ENCODE measurements at regions not wholly inside any gene's neighbourhood (a gene's known extent, or its start where the extent isn't known, plus 50 kb on each side); places are given as distances from the start of the nearest gene placed in this dataset.

- DNase-seq, result no peak
These were observed 401.5 kb upstream of the GOLIM4 start for GRCh38 chr3:168497183-168497582.

- DNase-seq, result no peak
These were observed 400.2 kb upstream of the GOLIM4 start for GRCh38 chr3:168495932-168496331.

- no peak for DNase-seq
These were observed 399.5 kb upstream of the GOLIM4 start for GRCh38 chr3:168495270-168495669.

GRCh38 chr3:168493412-168494205, 397.9 kb upstream of the GOLIM4 start:
- DNase-seq, result no peak

- DNase-seq, result no peak
These were observed 395.3 kb upstream of the GOLIM4 start for GRCh38 chr3:168490981-168491380.

- DNase-seq, result no peak
These were observed 393.6 kb upstream of the GOLIM4 start for GRCh38 chr3:168489301-168489700.

- no peak for DNase-seq
These were observed 390.2 kb upstream of the GOLIM4 start for GRCh38 chr3:168485936-168486335.

GRCh38 chr3:168476360-168476980, 380.7 kb upstream of the GOLIM4 start:
- no peak for DNase-seq

- no peak for DNase-seq
These were observed 380.0 kb upstream of the GOLIM4 start for GRCh38 chr3:168475704-168476103.

GRCh38 chr3:168473334-168473890, 377.7 kb upstream of the GOLIM4 start:
- no peak for DNase-seq

GRCh38 chr3:168472783-168473182, 377.1 kb upstream of the GOLIM4 start:
- DNase-seq, result no peak

GRCh38 chr3:168470380-168470779, 374.7 kb upstream of the GOLIM4 start:
- no peak for DNase-seq

- no peak for DNase-seq
These were observed 373.7 kb upstream of the GOLIM4 start for GRCh38 chr3:168469436-168469835.

GRCh38 chr3:168467115-168467714, 371.5 kb upstream of the GOLIM4 start:
- DNase-seq, result peak; percentile 20

- DNase-seq, result no peak
These were observed 366.1 kb upstream of the GOLIM4 start for GRCh38 chr3:168461793-168462192.

- DNase-seq, result no peak
These were observed 363.6 kb upstream of the GOLIM4 start for GRCh38 chr3:168459226-168459784.

- no peak for DNase-seq
These were observed 362.3 kb upstream of the GOLIM4 start for GRCh38 chr3:168457954-168458539.

- no peak for DNase-seq
These were observed 360.1 kb upstream of the GOLIM4 start for GRCh38 chr3:168455814-168456213.

- no peak for DNase-seq
These were observed 357.9 kb upstream of the GOLIM4 start for GRCh38 chr3:168453623-168454022.

GRCh38 chr3:168443965-168444364, 348.2 kb upstream of the GOLIM4 start:
- DNase-seq, result no peak

GRCh38 chr3:168442502-168442901, 346.8 kb upstream of the GOLIM4 start:
- DNase-seq, result no peak

- no peak for DNase-seq
These were observed 340.6 kb upstream of the GOLIM4 start for GRCh38 chr3:168436245-168436724.

GRCh38 chr3:168431491-168431890, 335.8 kb upstream of the GOLIM4 start:
- DNase-seq, result no peak
